HL-60 (cell line): ENCODE measurements at regions not wholly inside any gene's neighbourhood (a gene's known extent, or its start where the extent isn't known, plus 50 kb on each side); places are given as distances from the start of the nearest gene placed in this dataset.

Experiments
- DNase-seq, 2 experiments: peaks; one replicate each; pipeline ENCODE4 v3.0.0-alpha.2; 2010 to 2020; ENCODE audit warnings: low read depth in 1 of 2, low spot score in 1 of 2
- H3K27ac ChIP-seq: fragments of 250-450 bp; sonication (Bioruptor Pico); replicated peaks from 2 replicates; pipeline ENCODE4 v1.5.1; 2020; ENCODE audit warnings: mild to moderate bottlenecking, moderate library complexity
- H3K27me3 ChIP-seq: fragments of 250-450 bp; sonication (Bioruptor Pico); 2 replicates; pipeline ENCODE4 v1.5.1; 2021; ENCODE audit warnings: mild to moderate bottlenecking, moderate library complexity; ENCODE audit not compliant: insufficient read depth, poor library complexity, severe bottlenecking
- H3K4me3 ChIP-seq: replicated peaks from 2 replicates; pipeline ENCODE4 v1.5.1; 2011; ENCODE audit warnings: mild to moderate bottlenecking, control low read depth, low read length; ENCODE audit not compliant: insufficient read depth
- CTCF ChIP-seq: IDR thresholded peaks from one replicate; pipeline ENCODE4 v1.5.1; 2011; ENCODE audit warnings: low read length, control low read depth, inconsistent platforms; ENCODE audit not compliant: insufficient read depth
- GABPA ChIP-seq: IDR thresholded peaks from 2 replicates; pipeline ENCODE4 v1.6.1; 2012; ENCODE audit warnings: low read depth
- POLR2AphosphoS5 ChIP-seq: IDR thresholded peaks from 2 replicates; pipeline ENCODE4 v1.6.1; 2012; ENCODE audit warnings: low read depth
- REST ChIP-seq: IDR thresholded peaks from 2 replicates; pipeline ENCODE4 v1.6.1; 2012; ENCODE audit warnings: low read depth; ENCODE audit not compliant: insufficient replicate concordance
- SPI1 ChIP-seq: IDR thresholded peaks from 2 replicates; pipeline ENCODE4 v1.6.1; 2012; ENCODE audit warnings: low read depth, mild to moderate bottlenecking, borderline replicate concordance

GRCh38 chr18:45232061-45232460, 383.2 kb upstream of the SLC14A2 start:
- Histone ChIP-seq H3K4me3 (no peak overlapping the region), H3K27ac (no peak overlapping the region), H3K27me3 (no peaks in the 10 kb centered on the region)
- DNase-seq, result no peak
- TF ChIP-seq POLR2AphosphoS5, result no peak
- no peak for TF ChIP-seq GABPA

GRCh38 chr18:45236676-45237075, 378.6 kb upstream of the SLC14A2 start:
- no peak overlapping the region for H3K4me3 ChIP-seq
- no peaks in the 10 kb centered on the region for H3K27me3 ChIP-seq
- no peak overlapping the region for H3K27ac ChIP-seq
- TF ChIP-seq CTCF, result no peak
- no peak for TF ChIP-seq SPI1
- no peak for TF ChIP-seq REST
- no peak for TF ChIP-seq GABPA
- TF ChIP-seq POLR2AphosphoS5, result no peak
- DNase-seq, result no peak

- no peak for TF ChIP-seq REST
- no peak for TF ChIP-seq SPI1
- no peak for TF ChIP-seq CTCF
- no peak for TF ChIP-seq POLR2AphosphoS5
- no peak for TF ChIP-seq GABPA
- Histone ChIP-seq H3K27ac (no peak overlapping the region), H3K4me3 (no peak overlapping the region), H3K27me3 (no peaks in the 10 kb centered on the region)
- no peak for DNase-seq
These were observed 377.8 kb upstream of the SLC14A2 start for GRCh38 chr18:45237343-45238098.

GRCh38 chr18:45241271-45241670, 374.0 kb upstream of the SLC14A2 start:
- Histone ChIP-seq H3K27ac (no peak overlapping the region), H3K27me3 (peaks cover 3% of the 10 kb centered on the region), H3K4me3 (no peak overlapping the region)
- DNase-seq, result no peak
- TF ChIP-seq GABPA (no peak), POLR2AphosphoS5 (no peak), SPI1 (no peak), REST (no peak), CTCF (no peak)
